Tibial nerve (tissue), 4 donors: ENCODE measurements at regions not wholly inside any gene's neighbourhood (a gene's known extent, or its start where the extent isn't known, plus 50 kb on each side); places are given as distances from the start of the nearest gene placed in this dataset.

Experiments
- DNase-seq, 2 donors: peaks; one replicate each; pipeline ENCODE4 v3.0.0-alpha.2; 2019; ENCODE audit warnings: low spot score in 2 of 2
- H3K27ac ChIP-seq, 4 donors: fragments of 200-600 bp; sonication (generic) in 3 of 4; one replicate each; pipeline ENCODE4 v1.5.1; 2017 to 2019; ENCODE audit warnings: mild to moderate bottlenecking in 1 of 4
- H3K27me3 ChIP-seq, 2 donors: fragments of 200-600 bp; sonication (generic) in 1 of 2; one replicate each; pipeline versions ENCODE4 v1.5.1 to v1.6.0; 2017 to 2019
- H3K36me3 ChIP-seq, 3 donors: fragments of 200-600 bp; sonication (generic); one replicate each; pipeline ENCODE4 v1.5.1; 2018 to 2019
- H3K4me1 ChIP-seq, 4 donors: fragments of 200-600 bp; sonication (generic) in 3 of 4; one replicate each; pipeline ENCODE4 v1.5.1; 2017 to 2019
- H3K4me3 ChIP-seq, 4 donors: fragments of 200-600 bp; sonication (generic) in 3 of 4; one replicate each; pipeline ENCODE4 v1.5.1; 2017 to 2019; ENCODE audit warnings: mild to moderate bottlenecking in 1 of 4, moderate library complexity in 1 of 4
- H3K9me3 ChIP-seq, 4 donors: fragments of 200-600 bp; sonication (generic) in 3 of 4; one replicate each; pipeline ENCODE4 v1.5.1; 2017 to 2019
- EP300 ChIP-seq, 2 donors: sonication (generic); formaldehyde crosslinking; IDR thresholded peaks; one replicate each; pipeline ENCODE4 v1.6.1; 2017; ENCODE audit warnings: antibody characterized with exemption in 2 of 2, mild to moderate bottlenecking in 1 of 2
- POLR2A ChIP-seq, 2 donors: fragments of 450-650 bp; IDR thresholded peaks; one replicate each; pipeline ENCODE4 v1.6.1; 2017; ENCODE audit warnings: antibody characterized with exemption in 2 of 2, mild to moderate bottlenecking in 2 of 2, moderate library complexity in 2 of 2
- WGBS, 2 donors: methylation state at CpG; one replicate each; pipeline ENCODE4 v1.1.5; 2018; 5-methylcytosine and 5-hydroxymethylcytosine counted together
- TF ChIP-seq, protein P1 (sequence below), 5 experiments: fragments of 200-600 bp in 3 of 5; fragments of 450-650 bp in 2 of 5; sonication (generic) in 3 of 5; IDR thresholded peaks; one replicate each; pipeline ENCODE4 v1.5.1; 2016 to 2019; ENCODE audit warnings: antibody characterized with exemption in 5 of 5, mild to moderate bottlenecking in 3 of 5, moderate library complexity in 2 of 5

DNA sequence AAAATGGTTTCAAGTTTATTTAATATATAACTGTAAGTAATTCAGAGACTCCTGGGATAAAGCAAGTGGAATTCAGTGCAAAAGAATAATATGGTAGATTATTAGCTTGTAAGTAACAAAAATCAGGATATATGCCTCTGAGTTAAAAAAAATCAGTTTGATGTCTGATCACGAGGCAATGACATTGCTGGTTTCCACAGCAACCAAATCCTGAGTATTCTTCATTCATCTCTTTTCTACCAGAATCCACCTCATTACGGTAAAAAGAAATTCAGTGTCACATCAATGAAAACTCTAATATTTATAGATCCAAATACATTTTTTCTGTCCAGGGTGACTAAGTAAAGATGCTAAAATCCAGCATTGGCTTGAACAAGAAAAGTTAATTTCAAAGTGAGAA, 642.3 kb upstream of the TMPRSS15 start:
- no peak overlapping the region for H3K27ac ChIP-seq
- no peaks in the 10 kb centered on the region for H3K27me3 ChIP-seq
- no peaks in the 10 kb centered on the region for H3K36me3 ChIP-seq
- H3K9me3 ChIP-seq = peaks cover 0 to 5% (median 0%) of the 10 kb centered on the region in 4 donors
- TF ChIP-seq, protein P1, sequence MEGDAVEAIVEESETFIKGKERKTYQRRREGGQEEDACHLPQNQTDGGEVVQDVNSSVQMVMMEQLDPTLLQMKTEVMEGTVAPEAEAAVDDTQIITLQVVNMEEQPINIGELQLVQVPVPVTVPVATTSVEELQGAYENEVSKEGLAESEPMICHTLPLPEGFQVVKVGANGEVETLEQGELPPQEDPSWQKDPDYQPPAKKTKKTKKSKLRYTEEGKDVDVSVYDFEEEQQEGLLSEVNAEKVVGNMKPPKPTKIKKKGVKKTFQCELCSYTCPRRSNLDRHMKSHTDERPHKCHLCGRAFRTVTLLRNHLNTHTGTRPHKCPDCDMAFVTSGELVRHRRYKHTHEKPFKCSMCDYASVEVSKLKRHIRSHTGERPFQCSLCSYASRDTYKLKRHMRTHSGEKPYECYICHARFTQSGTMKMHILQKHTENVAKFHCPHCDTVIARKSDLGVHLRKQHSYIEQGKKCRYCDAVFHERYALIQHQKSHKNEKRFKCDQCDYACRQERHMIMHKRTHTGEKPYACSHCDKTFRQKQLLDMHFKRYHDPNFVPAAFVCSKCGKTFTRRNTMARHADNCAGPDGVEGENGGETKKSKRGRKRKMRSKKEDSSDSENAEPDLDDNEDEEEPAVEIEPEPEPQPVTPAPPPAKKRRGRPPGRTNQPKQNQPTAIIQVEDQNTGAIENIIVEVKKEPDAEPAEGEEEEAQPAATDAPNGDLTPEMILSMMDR (IDR thresholded peaks at IDR 0.05) = no peak
- TF ChIP-seq POLR2A (IDR thresholded peaks at IDR 0.05) (no peak), EP300 (IDR thresholded peaks at IDR 0.05) (no peak)
- H3K4me1 ChIP-seq = no peaks in the 10 kb centered on the region
- DNase-seq = no peak
- H3K4me3 ChIP-seq = no peak overlapping the region
- 30 to 53% methylated on average over 2 of the region's 2 CpGs for WGBS, 2 donors

- WGBS, 2 donors = 43 to 45% methylated on average over 4 of the region's 4 CpGs
- Histone ChIP-seq H3K27me3 (no peaks in the 10 kb centered on the region), H3K4me3 (no peak overlapping the region), H3K4me1 (no peaks in the 10 kb centered on the region), H3K36me3 (no peaks in the 10 kb centered on the region), H3K27ac (no peak overlapping the region), H3K9me3 (peaks cover 0 to 17% (median 4%) of the 10 kb centered on the region in 4 donors)
- DNase-seq = no peak
- no peak for TF ChIP-seq EP300 (IDR thresholded peaks at IDR 0.05)
- TF ChIP-seq POLR2A (IDR thresholded peaks at IDR 0.05) = no peak
- TF ChIP-seq, protein P1 (IDR thresholded peaks at IDR 0.05) = no peak
These were observed 644.6 kb upstream of the TMPRSS15 start for GRCh38 chr21:19048098-19048672.

GRCh38 chr21:19049567-19049966, 646.0 kb upstream of the TMPRSS15 start:
- H3K27ac ChIP-seq = no peak overlapping the region
- peaks cover 0 to 19% (median 4%) of the 10 kb centered on the region in 4 donors for H3K9me3 ChIP-seq
- no peak for DNase-seq
- no peaks in the 10 kb centered on the region for H3K4me1 ChIP-seq
- H3K4me3 ChIP-seq = no peak overlapping the region
- no peaks in the 10 kb centered on the region for H3K36me3 ChIP-seq
- 62 to 68% methylated on average over 4 of the region's 4 CpGs for whole genome bisulfite sequencing, 2 donors
- no peaks in the 10 kb centered on the region for H3K27me3 ChIP-seq
- TF ChIP-seq, protein P1 (IDR thresholded peaks at IDR 0.05) = no peak

GRCh38 chr21:19065164-19065563, 661.6 kb upstream of the TMPRSS15 start:
- Histone ChIP-seq H3K9me3 (peaks cover 0 to 8% (median 0%) of the 10 kb centered on the region in 4 donors), H3K4me1 (no peaks in the 10 kb centered on the region), H3K27ac (no peak overlapping the region), H3K36me3 (no peaks in the 10 kb centered on the region), H3K27me3 (no peaks in the 10 kb centered on the region), H3K4me3 (no peak overlapping the region)
- DNase-seq = no peak
- WGBS, 2 donors = 91 to 92% methylated on average over 7 to 8 of the region's 8 CpGs
- TF ChIP-seq, protein P1 (IDR thresholded peaks at IDR 0.05) = no peak
- TF ChIP-seq EP300 (IDR thresholded peaks at IDR 0.05) (no peak), POLR2A (IDR thresholded peaks at IDR 0.05) (no peak)

GRCh38 chr21:19076031-19076430, 672.4 kb upstream of the TMPRSS15 start:
- 95 to 97% methylated on average over 1 of the region's 1 CpG for WGBS, 2 donors
- H3K4me3 ChIP-seq = no peak overlapping the region

More at GRCh38 chr21:19076031-19076430, 672.4 kb upstream of the TMPRSS15 start:
- Histone ChIP-seq H3K36me3 (no peaks in the 10 kb centered on the region), H3K9me3 (peaks cover 0 to 18% (median 0%) of the 10 kb centered on the region in 4 donors), H3K4me1 (no peaks in the 10 kb centered on the region), H3K27me3 (no peaks in the 10 kb centered on the region), H3K27ac (no peak overlapping the region)
- TF ChIP-seq EP300 (IDR thresholded peaks at IDR 0.05) (no peak), POLR2A (IDR thresholded peaks at IDR 0.05) (no peak)
- TF ChIP-seq, protein P1 (IDR thresholded peaks at IDR 0.05) = no peak
- no peak for DNase-seq
